ENCODE measurements at regions not wholly inside any gene's neighbourhood (a gene's known extent, or its start where the extent isn't known, plus 50 kb on each side); places are given as distances from the start of the nearest gene placed in this dataset.

DNA sequence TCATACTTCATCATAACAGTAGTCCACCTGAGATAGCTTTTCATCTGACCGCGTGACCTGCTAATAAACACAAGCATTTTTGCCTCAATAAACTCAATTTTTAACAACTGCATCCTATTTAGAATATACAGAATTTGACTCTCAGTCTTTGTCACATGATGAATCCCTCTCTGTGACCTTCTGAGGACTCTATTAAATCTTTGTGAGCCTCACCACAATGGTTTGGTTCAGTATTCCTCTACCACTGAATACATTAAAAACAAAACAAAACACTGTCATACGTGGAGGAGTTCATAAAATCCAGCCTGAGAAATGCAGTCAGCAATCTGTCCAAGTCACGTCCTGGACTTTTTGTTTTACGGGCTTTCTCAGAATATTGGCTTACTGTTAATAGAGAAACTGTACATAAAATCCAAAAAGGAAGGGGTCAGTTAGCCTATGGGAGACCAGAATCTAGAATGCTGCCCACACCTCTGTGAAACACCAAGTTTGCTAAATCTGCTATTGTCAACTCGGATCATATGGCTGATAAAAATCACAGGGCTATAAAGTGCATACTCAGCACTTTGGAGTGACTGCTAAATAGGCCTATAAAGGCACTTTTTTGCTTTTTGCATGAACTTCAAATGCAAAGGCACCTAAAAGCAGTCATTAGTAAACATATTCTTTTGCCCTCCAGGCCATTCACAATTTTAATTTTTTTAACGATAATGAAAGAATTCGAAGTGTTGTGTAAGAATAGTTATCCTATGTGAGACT lies 190.3 kb upstream of the HDDC2 start:
- no peak for DNase-seq (ENCODE audit: low read depth, low spot score)
- in situ Hi-C loops (cut with HindIII; ENCODE audit: low sequenced_read_pairs): no loop called here
- TF ChIP-seq, protein P1, sequence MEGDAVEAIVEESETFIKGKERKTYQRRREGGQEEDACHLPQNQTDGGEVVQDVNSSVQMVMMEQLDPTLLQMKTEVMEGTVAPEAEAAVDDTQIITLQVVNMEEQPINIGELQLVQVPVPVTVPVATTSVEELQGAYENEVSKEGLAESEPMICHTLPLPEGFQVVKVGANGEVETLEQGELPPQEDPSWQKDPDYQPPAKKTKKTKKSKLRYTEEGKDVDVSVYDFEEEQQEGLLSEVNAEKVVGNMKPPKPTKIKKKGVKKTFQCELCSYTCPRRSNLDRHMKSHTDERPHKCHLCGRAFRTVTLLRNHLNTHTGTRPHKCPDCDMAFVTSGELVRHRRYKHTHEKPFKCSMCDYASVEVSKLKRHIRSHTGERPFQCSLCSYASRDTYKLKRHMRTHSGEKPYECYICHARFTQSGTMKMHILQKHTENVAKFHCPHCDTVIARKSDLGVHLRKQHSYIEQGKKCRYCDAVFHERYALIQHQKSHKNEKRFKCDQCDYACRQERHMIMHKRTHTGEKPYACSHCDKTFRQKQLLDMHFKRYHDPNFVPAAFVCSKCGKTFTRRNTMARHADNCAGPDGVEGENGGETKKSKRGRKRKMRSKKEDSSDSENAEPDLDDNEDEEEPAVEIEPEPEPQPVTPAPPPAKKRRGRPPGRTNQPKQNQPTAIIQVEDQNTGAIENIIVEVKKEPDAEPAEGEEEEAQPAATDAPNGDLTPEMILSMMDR (IDR thresholded peaks at IDR 0.05; ENCODE audit: low read depth, low read length): no peak
- H3K4me3 ChIP-seq (ENCODE audit: low read depth, low read length): no peak overlapping the region

DNA sequence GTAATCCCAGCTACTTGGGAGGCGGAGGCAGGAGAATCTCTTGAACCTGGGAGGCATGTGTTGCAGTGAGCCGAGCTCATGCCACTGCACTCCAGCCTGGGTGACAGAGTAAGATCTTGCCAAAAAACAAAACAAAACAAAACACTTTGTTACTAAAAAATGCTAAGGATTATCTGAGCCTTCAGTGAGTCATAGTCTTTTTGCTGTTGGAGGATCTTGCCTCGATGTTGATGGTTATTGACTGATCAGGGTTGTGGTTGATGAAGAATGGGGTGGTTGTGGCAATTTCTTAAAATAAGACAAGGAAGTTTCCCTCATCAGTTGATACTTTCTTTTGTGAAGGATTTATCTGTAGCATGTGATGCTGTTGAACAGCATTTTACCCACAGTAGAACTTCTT lies 196.8 kb upstream of the HDDC2 start:
- TF ChIP-seq, protein P1 (IDR thresholded peaks at IDR 0.05; ENCODE audit: low read depth, low read length): no peak
- no peak for DNase-seq (ENCODE audit: low read depth, low spot score)
- in situ Hi-C loops (cut with HindIII; ENCODE audit: low sequenced_read_pairs): no loop called here
- H3K4me3 ChIP-seq (ENCODE audit: low read depth, low read length): no peak overlapping the region

DNA sequence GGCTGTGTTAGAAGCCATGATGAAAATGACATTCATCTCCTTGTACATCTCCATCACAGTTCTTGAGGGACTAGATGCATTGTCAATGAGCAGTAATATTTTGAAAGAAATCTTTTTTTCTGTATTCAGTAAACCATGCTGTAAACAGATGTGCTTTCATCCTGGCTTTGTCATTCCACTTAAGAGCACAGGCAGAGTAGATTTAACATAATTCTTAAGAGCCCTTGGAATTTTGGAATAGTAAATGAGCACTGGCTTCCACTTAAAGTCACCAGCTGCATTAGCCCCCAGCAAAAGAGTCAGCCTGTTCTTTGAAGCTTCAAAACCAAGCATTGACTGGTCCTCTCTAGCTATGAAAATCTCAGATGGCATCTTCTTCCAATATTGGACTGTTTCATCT lies 197.8 kb upstream of the HDDC2 start:
- TF ChIP-seq, protein P1 (IDR thresholded peaks at IDR 0.05; ENCODE audit: low read depth, low read length): no peak
- H3K4me3 ChIP-seq (ENCODE audit: low read depth, low read length): no peak overlapping the region
- in situ Hi-C loops (cut with HindIII; ENCODE audit: low sequenced_read_pairs): no loop called here
- DNase-seq (ENCODE audit: low read depth, low spot score): no peak

DNA sequence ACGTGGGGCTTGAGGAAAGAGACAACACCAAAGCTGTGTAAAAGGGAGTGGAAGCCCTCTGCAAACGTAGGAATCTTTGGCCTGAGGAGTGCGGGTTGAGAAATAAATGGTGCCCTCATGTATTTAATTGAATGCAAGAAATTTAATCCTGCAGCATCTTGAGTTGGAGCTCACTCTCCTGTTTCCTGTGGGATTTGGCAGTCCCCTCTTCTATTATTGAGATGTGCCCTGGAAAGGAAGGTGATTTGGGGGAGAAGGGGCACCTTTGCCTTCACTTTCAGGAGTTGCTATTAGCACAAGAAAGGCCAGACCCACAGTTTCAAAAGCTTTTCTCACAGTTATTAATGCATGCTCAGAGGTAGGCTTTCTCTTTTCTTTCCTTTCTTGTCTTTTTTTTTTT lies 201.4 kb upstream of the HDDC2 start:
- TF ChIP-seq, protein P1 (IDR thresholded peaks at IDR 0.05; ENCODE audit: low read depth, low read length): no peak
- H3K4me3 ChIP-seq (ENCODE audit: low read depth, low read length): no peak overlapping the region
- in situ Hi-C loops (cut with HindIII; ENCODE audit: low sequenced_read_pairs): no loop called here
- DNase-seq (ENCODE audit: low read depth, low spot score): no peak

DNA sequence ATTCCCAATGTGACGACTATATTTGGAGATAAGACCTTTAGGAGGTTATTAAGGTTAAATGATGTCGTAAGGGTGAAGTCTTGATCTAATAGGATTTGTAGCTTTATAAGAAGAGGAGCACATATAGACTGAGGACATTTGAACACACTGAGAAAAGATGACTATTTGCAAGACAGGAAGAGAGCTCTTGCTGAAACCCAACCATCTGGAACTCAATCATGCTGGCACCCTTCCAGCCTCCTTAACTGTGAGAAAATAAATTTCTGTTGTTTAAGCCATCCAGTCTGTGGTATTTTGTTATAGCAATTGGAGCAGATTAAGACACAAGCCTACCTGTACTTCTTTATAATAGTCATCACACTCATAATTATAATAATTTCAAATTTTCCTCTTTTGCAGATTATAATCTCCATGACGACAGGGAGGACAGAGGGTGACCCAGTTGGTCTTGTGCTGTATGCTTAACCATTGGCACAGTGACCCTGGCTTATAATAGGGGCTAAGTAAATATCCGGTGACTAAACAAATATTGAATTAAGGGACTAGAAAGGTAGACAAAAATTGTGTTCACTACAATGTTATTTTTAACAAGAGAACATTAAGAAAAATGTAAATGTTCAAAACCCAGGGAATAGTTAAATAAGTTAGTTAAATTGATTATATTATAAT lies 206.4 kb upstream of the HDDC2 start:
- no peak overlapping the region for H3K4me3 ChIP-seq (ENCODE audit: low read depth, low read length)
- in situ Hi-C loops (cut with HindIII; ENCODE audit: low sequenced_read_pairs): no loop called here
- peak; percentile 67 for DNase-seq (ENCODE audit: low read depth, low spot score)
- TF ChIP-seq, protein P1 (IDR thresholded peaks at IDR 0.05; ENCODE audit: low read depth, low read length): no peak

DNA sequence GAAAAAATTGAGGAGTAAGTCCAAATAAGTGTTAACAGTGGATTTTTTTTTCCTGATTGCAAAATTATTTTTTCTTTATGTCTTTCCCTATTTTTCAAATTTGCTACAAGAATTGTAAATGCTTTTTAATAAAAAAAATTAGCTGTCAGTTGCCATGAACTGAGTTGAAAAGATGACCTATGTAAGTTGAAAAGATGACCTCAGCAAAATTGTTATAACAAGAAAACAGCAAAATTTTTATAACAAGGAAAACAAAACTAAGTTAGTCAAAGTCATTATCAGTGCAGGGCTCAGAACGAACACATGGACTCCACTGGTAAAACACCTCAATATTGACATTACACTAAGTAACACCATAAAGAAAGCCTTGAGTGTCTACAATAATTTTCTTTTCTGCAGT lies 207.0 kb upstream of the HDDC2 start:
- no peak for DNase-seq (ENCODE audit: low read depth, low spot score)
- TF ChIP-seq, protein P1 (IDR thresholded peaks at IDR 0.05; ENCODE audit: low read depth, low read length): no peak
- in situ Hi-C loops (cut with HindIII; ENCODE audit: low sequenced_read_pairs): no loop called here
- H3K4me3 ChIP-seq (ENCODE audit: low read depth, low read length): no peak overlapping the region
